ENCODE measurements at regions not wholly inside any gene's neighbourhood (a gene's known extent, or its start where the extent isn't known, plus 50 kb on each side); places are given as distances from the start of the nearest gene placed in this dataset.
A peak's percentile ranks its signal among the peaks of the same experiment; 100 is the strongest.

DNA sequence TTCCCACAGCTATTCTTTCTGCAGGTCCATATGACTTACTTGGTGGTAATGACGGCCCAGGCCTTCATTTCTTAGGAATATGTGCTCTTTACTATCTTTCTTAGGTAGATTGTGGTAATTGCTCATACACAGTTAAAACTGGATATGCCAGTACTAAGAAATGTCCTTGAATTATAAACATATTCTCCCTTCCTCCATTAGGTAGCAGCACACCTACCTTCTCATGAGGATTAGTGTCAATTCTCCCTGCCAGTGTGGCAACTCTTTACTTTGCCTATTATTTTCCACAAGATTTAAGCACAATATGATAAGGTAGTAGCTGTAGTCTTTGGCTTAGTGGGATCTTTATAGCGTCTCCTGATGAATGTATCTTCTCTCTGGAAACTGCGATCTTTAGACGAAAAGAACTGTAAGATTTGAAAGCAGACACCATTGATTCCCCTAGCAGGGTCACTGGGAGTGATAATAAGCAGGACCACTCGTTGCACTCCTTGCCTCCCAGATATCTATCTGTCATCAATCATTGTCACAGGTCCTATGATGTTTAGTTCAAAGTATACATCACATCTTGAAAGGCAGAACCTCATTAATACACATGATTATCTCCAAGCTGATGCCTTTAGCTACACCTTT, 1240.7 kb downstream of the C4orf33 start:
- no peak overlapping the region for H2AFZ ChIP-seq (ENCODE audit: low read depth, low read length)
- no peaks in the 10 kb centered on the region for H3K36me3 ChIP-seq (ENCODE audit: insufficient read depth, low read length)
- H3K27me3 ChIP-seq (ENCODE audit: insufficient read depth, low read depth, low read length) = no peaks in the 10 kb centered on the region
- H3K79me2 ChIP-seq (replicated peaks; ENCODE audit: insufficient read depth, low read length) = no peaks in the 10 kb centered on the region
- H3K9me2 ChIP-seq (ENCODE audit: insufficient read depth, low read length) = no peaks in the 10 kb centered on the region
- H3K4me3 ChIP-seq (ENCODE audit: low read length) = no peak overlapping the region
- H3K9ac ChIP-seq (ENCODE audit: low read length) = no peak overlapping the region
- no peaks in the 10 kb centered on the region for H4K20me1 ChIP-seq (ENCODE audit: insufficient read depth)
- no peaks in the 10 kb centered on the region for H3K9me3 ChIP-seq (ENCODE audit: low read length)
- no peaks in the 10 kb centered on the region for H3F3A ChIP-seq (ENCODE audit: insufficient read depth, low read length, poor library complexity, severe bottlenecking)
- H3K4me2 ChIP-seq (ENCODE audit: low read length) = no peak overlapping the region
- TF ChIP-seq POLR2AphosphoS5 (IDR thresholded peaks at IDR 0.05) (no peak), SMC3 (conservative IDR thresholded peaks at IDR 0.05; ENCODE audit: poor library complexity) (no peak), EZH2 (IDR thresholded peaks at IDR 0.05; ENCODE audit: borderline replicate concordance, insufficient read depth, low read length, poor library complexity, severe bottlenecking) (no peak), RAD21 (conservative IDR thresholded peaks at IDR 0.05) (no peak)
- TF ChIP-seq, protein P1, sequence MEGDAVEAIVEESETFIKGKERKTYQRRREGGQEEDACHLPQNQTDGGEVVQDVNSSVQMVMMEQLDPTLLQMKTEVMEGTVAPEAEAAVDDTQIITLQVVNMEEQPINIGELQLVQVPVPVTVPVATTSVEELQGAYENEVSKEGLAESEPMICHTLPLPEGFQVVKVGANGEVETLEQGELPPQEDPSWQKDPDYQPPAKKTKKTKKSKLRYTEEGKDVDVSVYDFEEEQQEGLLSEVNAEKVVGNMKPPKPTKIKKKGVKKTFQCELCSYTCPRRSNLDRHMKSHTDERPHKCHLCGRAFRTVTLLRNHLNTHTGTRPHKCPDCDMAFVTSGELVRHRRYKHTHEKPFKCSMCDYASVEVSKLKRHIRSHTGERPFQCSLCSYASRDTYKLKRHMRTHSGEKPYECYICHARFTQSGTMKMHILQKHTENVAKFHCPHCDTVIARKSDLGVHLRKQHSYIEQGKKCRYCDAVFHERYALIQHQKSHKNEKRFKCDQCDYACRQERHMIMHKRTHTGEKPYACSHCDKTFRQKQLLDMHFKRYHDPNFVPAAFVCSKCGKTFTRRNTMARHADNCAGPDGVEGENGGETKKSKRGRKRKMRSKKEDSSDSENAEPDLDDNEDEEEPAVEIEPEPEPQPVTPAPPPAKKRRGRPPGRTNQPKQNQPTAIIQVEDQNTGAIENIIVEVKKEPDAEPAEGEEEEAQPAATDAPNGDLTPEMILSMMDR (IDR thresholded peaks at IDR 0.05; ENCODE audit: poor library complexity, severe bottlenecking) = peak; percentile 28
- no peak overlapping the region for H3K27ac ChIP-seq (ENCODE audit: low read length)

DNA sequence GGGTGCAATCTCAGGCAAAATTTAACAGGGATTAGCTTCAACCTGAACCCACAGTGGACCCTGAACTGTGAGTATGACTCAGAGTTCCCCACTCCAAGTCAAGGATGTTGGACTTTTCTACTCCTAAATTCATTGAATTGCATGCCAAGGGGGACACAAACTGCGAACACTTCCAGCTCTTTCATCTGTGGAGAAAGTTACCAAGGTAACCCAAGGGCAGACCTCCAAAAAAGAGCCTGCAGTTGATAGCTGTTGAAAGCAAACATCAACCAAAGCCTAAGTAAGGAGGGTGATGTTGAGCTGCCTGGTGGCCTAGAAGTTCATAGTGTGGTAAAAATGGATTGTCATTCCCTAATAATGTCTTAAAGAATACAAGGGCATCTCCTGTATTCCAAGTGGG, 1242.9 kb downstream of the C4orf33 start:
- H3K4me3 ChIP-seq (ENCODE audit: low read length) = no peak overlapping the region
- H2AFZ ChIP-seq (ENCODE audit: low read depth, low read length) = no peak overlapping the region
- TF ChIP-seq MXI1 (conservative IDR thresholded peaks at IDR 0.05; ENCODE audit: poor library complexity, severe bottlenecking) = no peak
- TF ChIP-seq EZH2 (IDR thresholded peaks at IDR 0.05; ENCODE audit: borderline replicate concordance, insufficient read depth, low read length, poor library complexity, severe bottlenecking) = no peak
- TF ChIP-seq, protein P2, sequence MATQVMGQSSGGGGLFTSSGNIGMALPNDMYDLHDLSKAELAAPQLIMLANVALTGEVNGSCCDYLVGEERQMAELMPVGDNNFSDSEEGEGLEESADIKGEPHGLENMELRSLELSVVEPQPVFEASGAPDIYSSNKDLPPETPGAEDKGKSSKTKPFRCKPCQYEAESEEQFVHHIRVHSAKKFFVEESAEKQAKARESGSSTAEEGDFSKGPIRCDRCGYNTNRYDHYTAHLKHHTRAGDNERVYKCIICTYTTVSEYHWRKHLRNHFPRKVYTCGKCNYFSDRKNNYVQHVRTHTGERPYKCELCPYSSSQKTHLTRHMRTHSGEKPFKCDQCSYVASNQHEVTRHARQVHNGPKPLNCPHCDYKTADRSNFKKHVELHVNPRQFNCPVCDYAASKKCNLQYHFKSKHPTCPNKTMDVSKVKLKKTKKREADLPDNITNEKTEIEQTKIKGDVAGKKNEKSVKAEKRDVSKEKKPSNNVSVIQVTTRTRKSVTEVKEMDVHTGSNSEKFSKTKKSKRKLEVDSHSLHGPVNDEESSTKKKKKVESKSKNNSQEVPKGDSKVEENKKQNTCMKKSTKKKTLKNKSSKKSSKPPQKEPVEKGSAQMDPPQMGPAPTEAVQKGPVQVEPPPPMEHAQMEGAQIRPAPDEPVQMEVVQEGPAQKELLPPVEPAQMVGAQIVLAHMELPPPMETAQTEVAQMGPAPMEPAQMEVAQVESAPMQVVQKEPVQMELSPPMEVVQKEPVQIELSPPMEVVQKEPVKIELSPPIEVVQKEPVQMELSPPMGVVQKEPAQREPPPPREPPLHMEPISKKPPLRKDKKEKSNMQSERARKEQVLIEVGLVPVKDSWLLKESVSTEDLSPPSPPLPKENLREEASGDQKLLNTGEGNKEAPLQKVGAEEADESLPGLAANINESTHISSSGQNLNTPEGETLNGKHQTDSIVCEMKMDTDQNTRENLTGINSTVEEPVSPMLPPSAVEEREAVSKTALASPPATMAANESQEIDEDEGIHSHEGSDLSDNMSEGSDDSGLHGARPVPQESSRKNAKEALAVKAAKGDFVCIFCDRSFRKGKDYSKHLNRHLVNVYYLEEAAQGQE (IDR thresholded peaks at IDR 0.05; ENCODE audit: borderline replicate concordance) = no peak
- no peak for TF ChIP-seq POLR2AphosphoS5 (IDR thresholded peaks at IDR 0.05)
- TF ChIP-seq, protein P1 (IDR thresholded peaks at IDR 0.05; ENCODE audit: poor library complexity, severe bottlenecking) = no peak
- TF ChIP-seq TAF1 (IDR thresholded peaks at IDR 0.05; ENCODE audit: low read depth) = no peak
- no peak for TF ChIP-seq RAD21 (conservative IDR thresholded peaks at IDR 0.05)
- TF ChIP-seq SMC3 (conservative IDR thresholded peaks at IDR 0.05; ENCODE audit: poor library complexity) = no peak
- no peak for TF ChIP-seq EP300 (conservative IDR thresholded peaks at IDR 0.05; ENCODE audit: poor library complexity, severe bottlenecking)
- H3F3A ChIP-seq (ENCODE audit: insufficient read depth, low read length, poor library complexity, severe bottlenecking) = no peaks in the 10 kb centered on the region
- H3K9ac ChIP-seq (ENCODE audit: low read length) = no peak overlapping the region
- no peaks in the 10 kb centered on the region for H3K9me3 ChIP-seq (ENCODE audit: low read length)
- H3K79me2 ChIP-seq (replicated peaks; ENCODE audit: insufficient read depth, low read length) = no peaks in the 10 kb centered on the region
- H3K4me2 ChIP-seq (ENCODE audit: low read length) = no peak overlapping the region
- no peaks in the 10 kb centered on the region for H3K36me3 ChIP-seq (ENCODE audit: insufficient read depth, low read length)
- no peaks in the 10 kb centered on the region for H3K9me2 ChIP-seq (ENCODE audit: insufficient read depth, low read length)
- no peaks in the 10 kb centered on the region for H4K20me1 ChIP-seq (ENCODE audit: insufficient read depth)
- H3K27ac ChIP-seq (ENCODE audit: low read length) = no peak overlapping the region
- no peaks in the 10 kb centered on the region for H3K27me3 ChIP-seq (ENCODE audit: insufficient read depth, low read depth, low read length)

All from neural cell (in vitro differentiated cells).